ENCODE measurements at regions not wholly inside any gene's neighbourhood (a gene's known extent, or its start where the extent isn't known, plus 50 kb on each side); places are given as distances from the start of the nearest gene placed in this dataset.

- H3K27me3 ChIP-seq, result no peaks in the 10 kb centered on the region
- no peak overlapping the region for H3K4me3 ChIP-seq
- WGBS, 3 donors, result 90 to 92% (median 92%) methylated on average over 2 of the region's 2 CpGs
- H3K9me3 ChIP-seq, result no peaks in the 10 kb centered on the region
- no peaks in the 10 kb centered on the region for H3K4me1 ChIP-seq (ENCODE audit: insufficient read depth)
- TF ChIP-seq EP300 (IDR thresholded peaks at IDR 0.05) (no peak), CTCF (IDR thresholded peaks at IDR 0.05) (no peak), POLR2A (IDR thresholded peaks at IDR 0.05) (no peak)
- intact Hi-C loops (cut with DNase I), result no loop called here
- H3K27ac ChIP-seq, result no peak overlapping the region
- H3K36me3 ChIP-seq, result no peaks in the 10 kb centered on the region
- DNase-seq, result no peak
These were observed 325.2 kb upstream of the SLITRK1 start for GRCh38 chr13:84207509-84207908.

GRCh38 chr13:84200971-84201370 lies 318.7 kb upstream of the SLITRK1 start:
- intact Hi-C loops (cut with DNase I), result no loop called here
- 59% methylated on average over 4 of the region's 4 CpGs for WGBS, 3 donors
- Histone ChIP-seq H3K27ac (no peak overlapping the region), H3K4me1 (ENCODE audit: insufficient read depth) (no peaks in the 10 kb centered on the region), H3K36me3 (no peaks in the 10 kb centered on the region), H3K9me3 (no peaks in the 10 kb centered on the region), H3K27me3 (no peaks in the 10 kb centered on the region), H3K4me3 (no peak overlapping the region)
- DNase-seq, result no peak
- TF ChIP-seq POLR2A (IDR thresholded peaks at IDR 0.05) (no peak), CTCF (IDR thresholded peaks at IDR 0.05) (no peak), EP300 (IDR thresholded peaks at IDR 0.05) (no peak)

GRCh38 chr13:84192125-84192524 lies 309.9 kb upstream of the SLITRK1 start:
- WGBS, 3 donors, result 66 to 81% (median 75%) methylated on average over 3 of the region's 3 CpGs
- Histone ChIP-seq H3K36me3 (no peaks in the 10 kb centered on the region), H3K4me1 (ENCODE audit: insufficient read depth) (no peaks in the 10 kb centered on the region), H3K27ac (no peak overlapping the region), H3K4me3 (no peak overlapping the region), H3K9me3 (no peaks in the 10 kb centered on the region), H3K27me3 (no peaks in the 10 kb centered on the region)
- DNase-seq, result no peak
- intact Hi-C loops (cut with DNase I), result no loop called here
- TF ChIP-seq CTCF (IDR thresholded peaks at IDR 0.05) (no peak), EP300 (IDR thresholded peaks at IDR 0.05) (no peak), POLR2A (IDR thresholded peaks at IDR 0.05) (no peak)

- DNase-seq, result no peak
- no peak overlapping the region for H3K27ac ChIP-seq
- no peak overlapping the region for H3K4me3 ChIP-seq
- H3K4me1 ChIP-seq (ENCODE audit: insufficient read depth), result no peaks in the 10 kb centered on the region
- H3K27me3 ChIP-seq, result no peaks in the 10 kb centered on the region
- 31 to 40% (median 33%) methylated on average over 4 of the region's 4 CpGs for WGBS, 3 donors
- no peaks in the 10 kb centered on the region for H3K9me3 ChIP-seq
- TF ChIP-seq EP300 (IDR thresholded peaks at IDR 0.05), result no peak
- no peak for TF ChIP-seq CTCF (IDR thresholded peaks at IDR 0.05)
- no peak for TF ChIP-seq POLR2A (IDR thresholded peaks at IDR 0.05)
- H3K36me3 ChIP-seq, result no peaks in the 10 kb centered on the region
- intact Hi-C loops (cut with DNase I), result no loop called here
These were observed 308.9 kb upstream of the SLITRK1 start for GRCh38 chr13:84191139-84191538.

- 75 to 79% (median 79%) methylated on average over 1 of the region's 1 CpG for WGBS, 3 donors
These were observed 305.4 kb upstream of the SLITRK1 start for GRCh38 chr13:84187626-84188025.

More at GRCh38 chr13:84187626-84188025, 305.4 kb upstream of the SLITRK1 start:
- intact Hi-C loops (cut with DNase I), result no loop called here
- Histone ChIP-seq H3K4me3 (no peak overlapping the region), H3K27me3 (no peaks in the 10 kb centered on the region), H3K4me1 (ENCODE audit: insufficient read depth) (no peaks in the 10 kb centered on the region), H3K36me3 (no peaks in the 10 kb centered on the region), H3K9me3 (no peaks in the 10 kb centered on the region), H3K27ac (no peak overlapping the region)
- TF ChIP-seq POLR2A (IDR thresholded peaks at IDR 0.05) (no peak), EP300 (IDR thresholded peaks at IDR 0.05) (no peak), CTCF (IDR thresholded peaks at IDR 0.05) (no peak)
- DNase-seq, result no peak
